Endodermal cell (in vitro differentiated cells): ENCODE measurements at regions not wholly inside any gene's neighbourhood (a gene's known extent, or its start where the extent isn't known, plus 50 kb on each side); places are given as distances from the start of the nearest gene placed in this dataset.

ENCODE experiments used
- DNase-seq: peaks from one replicate; pipeline ENCODE4 v3.0.0-alpha.2; 2017
- H3K27ac ChIP-seq: 2 replicates; pipeline ENCODE4 v1.5.1; 2013; ENCODE audit warnings: mild to moderate bottlenecking, low read depth, low read length, moderate library complexity
- H3K27me3 ChIP-seq: 2 replicates; pipeline ENCODE4 v1.6.1; 2013; ENCODE audit warnings: mild to moderate bottlenecking, low read length, moderate library complexity; ENCODE audit not compliant: insufficient read depth, control insufficient read depth, poor library complexity, severe bottlenecking
- H3K36me3 ChIP-seq: 2 replicates; pipeline ENCODE4 v1.7.0; 2013; ENCODE audit warnings: mild to moderate bottlenecking, low read length, moderate library complexity; ENCODE audit not compliant: control insufficient read depth, insufficient read depth
- H3K4me1 ChIP-seq: one replicate; pipeline ENCODE4 v1.7.0; 2013; ENCODE audit warnings: low read length; ENCODE audit not compliant: control insufficient read depth, insufficient read depth
- H3K4me3 ChIP-seq: 2 replicates; pipeline ENCODE4 v1.5.1; 2013; ENCODE audit warnings: mild to moderate bottlenecking, low read length, moderate library complexity
- H3K9ac ChIP-seq: 2 replicates; pipeline ENCODE4 v1.6.1; 2013; ENCODE audit warnings: mild to moderate bottlenecking, low read length, moderate library complexity; ENCODE audit not compliant: poor library complexity, severe bottlenecking; ENCODE audit errors: extremely low read depth
- H3K9me3 ChIP-seq: 2 replicates; pipeline ENCODE4 v1.6.1; 2013; ENCODE audit warnings: mild to moderate bottlenecking, low read length, moderate library complexity; ENCODE audit not compliant: control insufficient read depth
- H3K27ac Mint-ChIP-seq: 2 replicates; pipeline ENCODE4 v1.8.0; 2020; ENCODE audit warnings: mixed read lengths
- H3K27me3 Mint-ChIP-seq: 2 replicates; pipeline ENCODE4 v1.8.0; 2021; ENCODE audit warnings: mild to moderate bottlenecking, mixed read lengths; ENCODE audit not compliant: insufficient read depth
- H3K36me3 Mint-ChIP-seq: 2 replicates; pipeline ENCODE4 v1.8.0; 2020; ENCODE audit warnings: low read depth, mixed read lengths
- H3K4me1 Mint-ChIP-seq: 2 replicates; pipeline ENCODE4 v1.8.0; 2020; ENCODE audit warnings: mixed read lengths
- H3K4me3 Mint-ChIP-seq: 2 replicates; pipeline ENCODE4 v1.8.0; 2020; ENCODE audit warnings: mild to moderate bottlenecking, moderate library complexity, mixed read lengths
- H3K9me3 Mint-ChIP-seq: 2 replicates; pipeline ENCODE4 v1.8.0; 2020; ENCODE audit warnings: mild to moderate bottlenecking, mixed read lengths
- CTCF ChIP-seq: fragments of 200-600 bp; sonication (generic); conservative IDR thresholded peaks from 2 replicates; pipeline ENCODE4 v1.5.0; 2021; ENCODE audit warnings: antibody characterized with exemption, mild to moderate bottlenecking
- WGBS, 2 experiments: methylation state at CpG; one replicate each; pipeline versions ENCODE4 v1.1.5 to v1.1.7; 2013; ENCODE audit warnings: missing lambda C conversion rate in 2 of 2, mixed read lengths in 1 of 2; ENCODE audit not compliant: insufficient coverage in 1 of 2, insufficient read length in 1 of 2; 5-methylcytosine and 5-hydroxymethylcytosine counted together

- H3K4me1 ChIP-seq: no peaks in the 10 kb centered on the region
- no peak overlapping the region for H3K27ac Mint-ChIP-seq
These were observed 95.3 kb upstream of the SGK1 start for GRCh38 chr6:134413241-134413643.

GRCh38 chr6:134410541-134410940 lies 92.6 kb upstream of the SGK1 start:
- peaks cover 17% of the 10 kb centered on the region for H3K9me3 ChIP-seq
- H3K9me3 Mint-ChIP-seq: peaks cover 14% of the 10 kb centered on the region
- no peak overlapping the region for H3K4me3 Mint-ChIP-seq
- H3K4me1 ChIP-seq: no peaks in the 10 kb centered on the region
- DNase-seq: no peak
- no peaks in the 10 kb centered on the region for H3K36me3 ChIP-seq
- no peak for TF ChIP-seq CTCF
- peaks cover 1% of the 10 kb centered on the region for H3K27me3 Mint-ChIP-seq
- no peaks in the 10 kb centered on the region for H3K36me3 Mint-ChIP-seq
- no peak overlapping the region for H3K27ac Mint-ChIP-seq
- H3K27me3 ChIP-seq: no peaks in the 10 kb centered on the region
- no peak overlapping the region for H3K27ac ChIP-seq
- H3K4me1 Mint-ChIP-seq: no peaks in the 10 kb centered on the region
- 95 to 100% methylated on average over 1 of the region's 1 CpG for WGBS, 2 experiments
- no peak overlapping the region for H3K9ac ChIP-seq
- H3K4me3 ChIP-seq: no peak overlapping the region

More at GRCh38 chr6:134413241-134413643, 95.3 kb upstream of the SGK1 start:
- no peak overlapping the region for H3K9ac ChIP-seq
- 93% methylated on average over 1 of the region's 1 CpG; no CpG with 5 or more reads in 1 of the 2 experiments for WGBS, 2 experiments
- H3K27ac ChIP-seq: no peak overlapping the region
- no peak overlapping the region for H3K4me3 ChIP-seq
- no peaks in the 10 kb centered on the region for H3K27me3 ChIP-seq
- no peak for DNase-seq
- peaks cover 17% of the 10 kb centered on the region for H3K9me3 ChIP-seq
- H3K4me1 Mint-ChIP-seq: no peaks in the 10 kb centered on the region
- H3K36me3 Mint-ChIP-seq: no peaks in the 10 kb centered on the region
- no peak for TF ChIP-seq CTCF
- H3K27me3 Mint-ChIP-seq: peaks cover 1% of the 10 kb centered on the region
- H3K36me3 ChIP-seq: no peaks in the 10 kb centered on the region
- H3K4me3 Mint-ChIP-seq: no peak overlapping the region
- H3K9me3 Mint-ChIP-seq: peaks cover 14% of the 10 kb centered on the region

GRCh38 chr6:134407791-134408190 lies 89.9 kb upstream of the SGK1 start:
- Mint-ChIP-seq H3K4me3 (no peak overlapping the region), H3K9me3 (peaks cover 5% of the 10 kb centered on the region), H3K4me1 (no peaks in the 10 kb centered on the region), H3K27ac (no peak overlapping the region), H3K27me3 (no peaks in the 10 kb centered on the region), H3K36me3 (no peaks in the 10 kb centered on the region)
- no peak overlapping the region for H3K4me3 ChIP-seq
- WGBS, 2 experiments: 97 to 100% methylated on average over 2 of the region's 2 CpGs
- H3K4me1 ChIP-seq: no peaks in the 10 kb centered on the region
- no peak overlapping the region for H3K27ac ChIP-seq
- no peaks in the 10 kb centered on the region for H3K27me3 ChIP-seq
- no peak for TF ChIP-seq CTCF
- no peak overlapping the region for H3K9ac ChIP-seq
- no peaks in the 10 kb centered on the region for H3K36me3 ChIP-seq
- H3K9me3 ChIP-seq: peaks cover 8% of the 10 kb centered on the region
- no peak for DNase-seq
